ENCODE measurements at regions not wholly inside any gene's neighbourhood (a gene's known extent, or its start where the extent isn't known, plus 50 kb on each side); places are given as distances from the start of the nearest gene placed in this dataset.

DNA sequence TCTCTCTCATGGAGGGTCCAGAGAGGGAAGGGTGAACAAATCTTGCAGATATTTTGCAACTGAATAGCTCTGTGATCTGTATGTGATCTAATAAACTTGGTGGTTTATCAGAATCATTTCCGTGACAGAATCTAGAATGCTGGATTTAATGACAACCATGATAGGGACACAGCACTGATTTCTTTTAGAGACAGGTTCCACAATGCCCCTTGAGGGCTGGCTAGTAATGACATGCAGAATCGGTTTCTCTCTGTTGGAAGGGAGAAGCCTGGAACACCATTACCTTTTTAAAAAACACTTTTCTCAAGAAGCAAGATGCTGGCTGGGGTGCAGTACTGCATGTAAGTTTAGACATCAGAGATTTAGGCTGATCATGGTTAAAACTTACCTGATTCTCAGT lies 313.4 kb downstream of the CDH26 start:
- no peaks in the 10 kb centered on the region for H3K27me3 ChIP-seq (ENCODE audit: control insufficient read depth, insufficient read depth, low read length)
- 100% methylated on average over 1 of the region's 2 CpGs for WGBS (ENCODE audit: insufficient coverage)
- no peak overlapping the region for H3K4me3 ChIP-seq (ENCODE audit: low read depth, low read length)
- peaks cover 9% of the 10 kb centered on the region for H3K4me1 ChIP-seq (ENCODE audit: control insufficient read depth, insufficient read depth, low read length)
- peak in 2 of 6 donors; percentile 10 to 55 for DNase-seq (ENCODE audit: low read depth in 4 of 6, low spot score in 6 of 6)
- H3K36me3 ChIP-seq (ENCODE audit: control insufficient read depth, insufficient read depth, low read length) = no peaks in the 10 kb centered on the region
- H3K27ac ChIP-seq (ENCODE audit: low read depth, low read length) = no peak overlapping the region
- H3K9me3 ChIP-seq (ENCODE audit: control insufficient read depth, insufficient read depth, low read length) = no peaks in the 10 kb centered on the region

DNA sequence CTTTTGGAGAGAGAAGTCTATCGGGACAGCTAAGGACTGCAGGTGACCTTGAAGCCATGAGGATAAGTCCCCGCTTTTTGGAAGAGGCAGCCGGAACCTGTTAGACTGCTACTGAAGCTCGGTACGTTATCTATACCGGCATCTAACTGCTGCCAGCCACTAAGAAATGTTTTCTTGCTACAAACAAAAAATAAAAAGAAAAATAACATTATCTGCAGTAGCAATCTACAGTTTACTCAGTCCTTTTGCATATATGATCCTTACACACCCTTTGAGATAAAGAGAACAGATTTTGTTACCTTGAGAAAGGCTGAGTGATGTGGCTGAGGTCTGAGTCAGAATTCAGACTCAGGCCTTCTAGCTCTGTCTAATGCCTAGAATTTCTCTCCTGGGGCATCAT lies 314.6 kb downstream of the CDH26 start:
- peaks cover 9% of the 10 kb centered on the region for H3K4me1 ChIP-seq (ENCODE audit: control insufficient read depth, insufficient read depth, low read length)
- H3K4me3 ChIP-seq (ENCODE audit: low read depth, low read length) = no peak overlapping the region
- 72% methylated on average over 5 of the region's 6 CpGs for WGBS (ENCODE audit: insufficient coverage)
- H3K27me3 ChIP-seq (ENCODE audit: control insufficient read depth, insufficient read depth, low read length) = no peaks in the 10 kb centered on the region
- H3K27ac ChIP-seq (ENCODE audit: low read depth, low read length) = no peak overlapping the region
- no peak for DNase-seq (ENCODE audit: low read depth in 4 of 6, low spot score in 6 of 6)
- H3K9me3 ChIP-seq (ENCODE audit: control insufficient read depth, insufficient read depth, low read length) = no peaks in the 10 kb centered on the region
- H3K36me3 ChIP-seq (ENCODE audit: control insufficient read depth, insufficient read depth, low read length) = no peaks in the 10 kb centered on the region

DNA sequence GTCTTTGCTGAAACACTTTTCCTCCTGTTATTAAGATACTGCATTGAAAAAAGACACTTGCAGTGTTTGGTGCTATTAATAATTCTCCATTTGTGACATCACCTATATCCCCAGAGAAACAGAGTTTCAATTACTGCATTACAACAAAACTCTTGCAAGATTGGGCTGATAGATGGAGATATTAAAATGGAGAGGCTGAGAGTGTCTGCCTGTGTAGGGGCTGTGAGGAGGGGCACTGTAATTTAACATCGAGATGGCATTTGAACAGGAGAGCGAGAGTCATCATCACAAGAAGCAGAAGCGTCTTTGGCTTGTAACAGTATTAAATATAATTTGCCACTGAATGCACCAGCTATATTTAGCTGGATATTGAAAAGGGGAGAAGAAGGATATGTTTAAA lies 316.5 kb downstream of the CDH26 start:
- H3K4me3 ChIP-seq (ENCODE audit: low read depth, low read length) = no peak overlapping the region
- no peaks in the 10 kb centered on the region for H3K27me3 ChIP-seq (ENCODE audit: control insufficient read depth, insufficient read depth, low read length)
- no peak overlapping the region for H3K27ac ChIP-seq (ENCODE audit: low read depth, low read length)
- H3K4me1 ChIP-seq (ENCODE audit: control insufficient read depth, insufficient read depth, low read length) = peaks cover 9% of the 10 kb centered on the region
- no peaks in the 10 kb centered on the region for H3K36me3 ChIP-seq (ENCODE audit: control insufficient read depth, insufficient read depth, low read length)
- no peaks in the 10 kb centered on the region for H3K9me3 ChIP-seq (ENCODE audit: control insufficient read depth, insufficient read depth, low read length)
- no CpG with 5 or more reads among the region's 3 CpGs for WGBS (ENCODE audit: insufficient coverage)
- no peak for DNase-seq (ENCODE audit: low read depth in 4 of 6, low spot score in 6 of 6)

DNA sequence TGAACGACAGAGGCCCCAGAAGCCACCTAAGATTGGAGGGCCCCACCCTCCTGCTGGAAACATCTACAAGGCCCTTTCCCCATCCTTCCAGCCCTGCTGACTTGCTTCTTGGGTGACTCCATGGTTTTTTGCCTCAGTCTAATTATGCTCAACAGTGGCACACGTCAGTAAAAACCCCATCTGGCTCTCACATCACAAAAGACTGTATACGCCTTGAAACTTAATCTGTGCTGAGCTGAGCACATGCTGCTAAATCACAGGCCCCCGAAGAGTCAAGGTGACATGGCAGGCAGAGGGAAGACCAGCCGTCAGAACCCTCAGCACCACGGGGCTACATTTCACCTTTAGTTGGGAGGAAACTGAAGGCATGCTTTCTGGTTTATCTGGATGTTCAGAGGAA lies 323.1 kb downstream of the CDH26 start:
- Histone ChIP-seq H3K4me3 (ENCODE audit: low read depth, low read length) (no peak overlapping the region), H3K27ac (ENCODE audit: low read depth, low read length) (no peak overlapping the region), H3K27me3 (ENCODE audit: control insufficient read depth, insufficient read depth, low read length) (no peaks in the 10 kb centered on the region), H3K9me3 (ENCODE audit: control insufficient read depth, insufficient read depth, low read length) (peaks cover 5% of the 10 kb centered on the region), H3K36me3 (ENCODE audit: control insufficient read depth, insufficient read depth, low read length) (no peaks in the 10 kb centered on the region), H3K4me1 (ENCODE audit: control insufficient read depth, insufficient read depth, low read length) (no peaks in the 10 kb centered on the region)
- WGBS (ENCODE audit: insufficient coverage) = 92% methylated on average over 5 of the region's 6 CpGs
- DNase-seq (ENCODE audit: low read depth in 4 of 6, low spot score in 6 of 6) = peak in 1 of 6 donors; percentile 28

DNA sequence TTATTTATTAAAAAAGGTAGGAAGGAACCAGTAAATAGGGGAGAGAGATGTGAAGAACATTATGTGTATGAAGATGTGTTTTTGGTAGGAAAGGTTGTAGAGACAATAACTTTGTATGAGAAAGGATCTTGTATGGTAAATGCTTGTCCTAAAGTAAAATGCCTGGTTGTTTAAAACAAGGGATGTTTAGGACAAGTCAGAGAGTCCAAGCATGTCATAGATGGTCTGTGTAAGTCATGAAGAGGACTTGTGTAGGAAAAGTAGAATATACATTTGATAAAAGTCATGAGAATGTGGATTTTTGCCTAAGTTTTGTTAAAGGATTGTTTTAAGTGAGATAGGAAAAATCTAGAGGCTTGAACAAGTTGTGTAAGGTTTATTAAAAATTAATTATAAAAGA lies 325.1 kb downstream of the CDH26 start:
- DNase-seq (ENCODE audit: low read depth in 4 of 6, low spot score in 6 of 6) = no peak
- Histone ChIP-seq H3K36me3 (ENCODE audit: control insufficient read depth, insufficient read depth, low read length) (no peaks in the 10 kb centered on the region), H3K27me3 (ENCODE audit: control insufficient read depth, insufficient read depth, low read length) (no peaks in the 10 kb centered on the region), H3K9me3 (ENCODE audit: control insufficient read depth, insufficient read depth, low read length) (peaks cover 5% of the 10 kb centered on the region), H3K27ac (ENCODE audit: low read depth, low read length) (no peak overlapping the region), H3K4me1 (ENCODE audit: control insufficient read depth, insufficient read depth, low read length) (no peaks in the 10 kb centered on the region), H3K4me3 (ENCODE audit: low read depth, low read length) (no peak overlapping the region)

DNA sequence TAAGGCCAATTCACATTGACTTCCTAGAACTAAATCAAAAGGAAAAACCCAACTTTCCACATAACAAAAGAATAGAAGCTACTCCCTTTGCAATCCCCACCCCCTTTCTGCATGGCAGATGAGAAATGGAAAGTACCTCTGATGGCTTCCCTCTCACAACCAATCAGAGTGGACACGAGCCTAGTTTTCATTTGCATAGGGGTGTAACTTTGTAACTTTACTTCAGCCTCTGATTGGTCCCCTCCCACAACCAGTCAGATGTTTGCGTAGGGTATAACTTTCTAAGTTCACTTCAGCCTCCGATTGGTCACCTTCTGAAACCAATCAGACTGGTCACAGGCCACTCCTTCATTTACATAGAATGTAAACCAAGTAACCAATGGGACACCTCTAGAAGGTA lies 328.5 kb downstream of the CDH26 start:
- peaks cover 7% of the 10 kb centered on the region for H3K9me3 ChIP-seq (ENCODE audit: control insufficient read depth, insufficient read depth, low read length)
- no peaks in the 10 kb centered on the region for H3K4me1 ChIP-seq (ENCODE audit: control insufficient read depth, insufficient read depth, low read length)
- no peak for DNase-seq (ENCODE audit: low read depth in 4 of 6, low spot score in 6 of 6)
- no peak overlapping the region for H3K27ac ChIP-seq (ENCODE audit: low read depth, low read length)
- no peaks in the 10 kb centered on the region for H3K27me3 ChIP-seq (ENCODE audit: control insufficient read depth, insufficient read depth, low read length)
- H3K36me3 ChIP-seq (ENCODE audit: control insufficient read depth, insufficient read depth, low read length) = no peaks in the 10 kb centered on the region
- no peak overlapping the region for H3K4me3 ChIP-seq (ENCODE audit: low read depth, low read length)
- 94% methylated on average over 2 of the region's 3 CpGs for WGBS (ENCODE audit: insufficient coverage)

DNA sequence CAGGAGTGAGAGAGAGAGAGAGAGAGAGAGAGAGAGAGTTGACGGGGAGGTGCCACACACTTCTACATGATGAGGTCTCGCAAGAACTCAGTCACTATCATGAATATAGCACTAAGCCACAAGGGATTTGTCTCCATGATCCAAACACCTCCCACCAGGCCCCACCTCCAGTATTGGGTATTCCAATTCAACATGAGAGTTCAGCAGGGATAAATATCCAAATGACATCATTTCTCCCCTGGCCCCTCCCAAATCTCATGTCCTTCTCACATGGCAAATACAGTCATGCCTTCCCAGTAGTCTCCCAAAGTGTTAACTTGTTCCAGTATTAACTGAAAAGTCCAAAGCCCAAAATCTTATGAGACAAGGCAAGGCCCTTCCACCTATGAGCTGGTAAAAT lies 330.7 kb downstream of the CDH26 start:
- DNase-seq (ENCODE audit: low read depth in 4 of 6, low spot score in 6 of 6) = no peak
- Histone ChIP-seq H3K36me3 (ENCODE audit: control insufficient read depth, insufficient read depth, low read length) (no peaks in the 10 kb centered on the region), H3K27ac (ENCODE audit: low read depth, low read length) (no peak overlapping the region), H3K4me1 (ENCODE audit: control insufficient read depth, insufficient read depth, low read length) (peaks cover 3% of the 10 kb centered on the region), H3K4me3 (ENCODE audit: low read depth, low read length) (no peak overlapping the region), H3K9me3 (ENCODE audit: control insufficient read depth, insufficient read depth, low read length) (peaks cover 5% of the 10 kb centered on the region), H3K27me3 (ENCODE audit: control insufficient read depth, insufficient read depth, low read length) (no peaks in the 10 kb centered on the region)
- WGBS (ENCODE audit: insufficient coverage) = 100% methylated on average over 1 of the region's 2 CpGs

DNA sequence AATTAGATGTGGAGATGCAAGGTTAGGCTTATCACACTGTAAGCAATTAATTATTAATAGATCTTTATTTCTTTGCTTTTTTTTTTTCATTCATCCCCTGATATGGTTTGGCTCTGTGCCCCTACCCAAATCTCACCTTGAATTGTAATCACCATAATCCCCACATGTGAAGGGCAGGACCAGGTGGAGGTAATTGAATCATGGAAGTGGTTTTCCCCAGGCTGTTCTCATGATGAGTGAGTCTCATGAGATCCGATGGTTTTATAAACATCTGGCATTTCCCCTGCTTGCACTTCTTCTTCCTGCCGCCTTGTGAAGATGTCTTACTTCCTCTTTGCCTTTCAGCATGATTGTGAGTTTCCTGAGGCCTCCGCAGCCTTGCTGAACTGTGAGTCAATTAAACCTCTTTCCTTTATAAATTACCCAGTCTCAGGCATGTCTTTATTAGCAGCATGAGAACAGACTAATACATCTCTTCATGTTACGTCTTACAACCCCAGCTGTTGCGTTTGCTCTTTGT lies 333.8 kb downstream of the CDH26 start:
- no peaks in the 10 kb centered on the region for H3K27me3 ChIP-seq (ENCODE audit: control insufficient read depth, insufficient read depth, low read length)
- H3K9me3 ChIP-seq (ENCODE audit: control insufficient read depth, insufficient read depth, low read length) = peaks cover 2% of the 10 kb centered on the region
- 79% methylated on average over 4 of the region's 5 CpGs for WGBS (ENCODE audit: insufficient coverage)
- peaks cover 3% of the 10 kb centered on the region for H3K4me1 ChIP-seq (ENCODE audit: control insufficient read depth, insufficient read depth, low read length)
- DNase-seq (ENCODE audit: low read depth in 4 of 6, low spot score in 6 of 6) = peak in 1 of 6 donors; percentile 36
- H3K36me3 ChIP-seq (ENCODE audit: control insufficient read depth, insufficient read depth, low read length) = no peaks in the 10 kb centered on the region
- no peak overlapping the region for H3K4me3 ChIP-seq (ENCODE audit: low read depth, low read length)
- no peak overlapping the region for H3K27ac ChIP-seq (ENCODE audit: low read depth, low read length)

DNA sequence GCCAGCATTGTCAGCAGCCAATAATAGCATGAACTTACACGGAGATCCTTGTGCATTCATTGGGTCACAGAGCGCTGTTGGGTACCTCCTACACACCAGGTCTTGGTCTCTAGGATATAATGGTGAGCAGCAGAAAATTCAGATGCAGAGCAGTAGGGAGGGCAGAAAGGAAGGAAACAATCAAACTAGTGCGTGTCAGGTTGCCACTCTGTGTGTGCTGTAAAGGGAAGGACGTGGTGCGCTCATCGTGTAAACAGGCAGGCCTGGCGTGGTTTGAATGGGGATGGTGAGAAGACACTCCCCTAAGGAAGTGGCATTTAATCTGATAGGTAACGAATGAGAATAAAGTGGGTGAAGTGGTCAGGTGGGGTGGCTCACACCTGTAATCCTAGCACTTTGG lies 336.4 kb downstream of the CDH26 start:
- Histone ChIP-seq H3K9me3 (ENCODE audit: control insufficient read depth, insufficient read depth, low read length) (peaks cover 2% of the 10 kb centered on the region), H3K27ac (ENCODE audit: low read depth, low read length) (no peak overlapping the region), H3K4me1 (ENCODE audit: control insufficient read depth, insufficient read depth, low read length) (peaks cover 3% of the 10 kb centered on the region), H3K27me3 (ENCODE audit: control insufficient read depth, insufficient read depth, low read length) (no peaks in the 10 kb centered on the region), H3K36me3 (ENCODE audit: control insufficient read depth, insufficient read depth, low read length) (peaks cover 2% of the 10 kb centered on the region), H3K4me3 (ENCODE audit: low read depth, low read length) (no peak overlapping the region)
- WGBS (ENCODE audit: insufficient coverage) = 76% methylated on average over 6 of the region's 8 CpGs
- no peak for DNase-seq (ENCODE audit: low read depth in 4 of 6, low spot score in 6 of 6)

DNA sequence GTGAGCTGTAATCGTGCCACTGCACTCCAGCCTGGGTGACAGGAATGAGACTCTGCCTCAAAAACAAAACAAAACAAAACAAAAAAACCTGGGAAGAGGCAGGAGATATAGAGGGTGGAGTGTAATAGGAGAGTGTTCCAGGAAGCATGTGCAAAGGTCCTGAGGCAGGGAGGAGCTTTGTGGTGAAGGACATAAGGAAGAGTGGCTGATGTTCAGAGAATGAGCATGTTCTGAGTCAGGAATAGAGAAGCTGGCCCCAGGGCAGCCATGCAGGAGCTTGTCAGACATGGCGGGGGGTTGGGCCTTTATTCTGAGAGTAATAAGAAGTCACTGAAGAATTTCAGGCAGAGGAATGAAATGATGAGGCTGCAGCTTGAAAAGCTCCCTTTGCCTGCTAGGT lies 337.0 kb downstream of the CDH26 start:
- 100% methylated on average over 1 of the region's 2 CpGs for WGBS (ENCODE audit: insufficient coverage)
- no peak for DNase-seq (ENCODE audit: low read depth in 4 of 6, low spot score in 6 of 6)
- H3K9me3 ChIP-seq (ENCODE audit: control insufficient read depth, insufficient read depth, low read length) = no peaks in the 10 kb centered on the region
- H3K27ac ChIP-seq (ENCODE audit: low read depth, low read length) = no peak overlapping the region
- no peaks in the 10 kb centered on the region for H3K27me3 ChIP-seq (ENCODE audit: control insufficient read depth, insufficient read depth, low read length)
- peaks cover 2% of the 10 kb centered on the region for H3K36me3 ChIP-seq (ENCODE audit: control insufficient read depth, insufficient read depth, low read length)
- no peak overlapping the region for H3K4me3 ChIP-seq (ENCODE audit: low read depth, low read length)
- H3K4me1 ChIP-seq (ENCODE audit: control insufficient read depth, insufficient read depth, low read length) = peaks cover 3% of the 10 kb centered on the region
